ENCODE measurements at regions not wholly inside any gene's neighbourhood (a gene's known extent, or its start where the extent isn't known, plus 50 kb on each side); places are given as distances from the start of the nearest gene placed in this dataset.

GRCh38 chr2:120541553-120541932 lies 194.1 kb upstream of the GLI2 start:
- TF ChIP-seq, protein P1, sequence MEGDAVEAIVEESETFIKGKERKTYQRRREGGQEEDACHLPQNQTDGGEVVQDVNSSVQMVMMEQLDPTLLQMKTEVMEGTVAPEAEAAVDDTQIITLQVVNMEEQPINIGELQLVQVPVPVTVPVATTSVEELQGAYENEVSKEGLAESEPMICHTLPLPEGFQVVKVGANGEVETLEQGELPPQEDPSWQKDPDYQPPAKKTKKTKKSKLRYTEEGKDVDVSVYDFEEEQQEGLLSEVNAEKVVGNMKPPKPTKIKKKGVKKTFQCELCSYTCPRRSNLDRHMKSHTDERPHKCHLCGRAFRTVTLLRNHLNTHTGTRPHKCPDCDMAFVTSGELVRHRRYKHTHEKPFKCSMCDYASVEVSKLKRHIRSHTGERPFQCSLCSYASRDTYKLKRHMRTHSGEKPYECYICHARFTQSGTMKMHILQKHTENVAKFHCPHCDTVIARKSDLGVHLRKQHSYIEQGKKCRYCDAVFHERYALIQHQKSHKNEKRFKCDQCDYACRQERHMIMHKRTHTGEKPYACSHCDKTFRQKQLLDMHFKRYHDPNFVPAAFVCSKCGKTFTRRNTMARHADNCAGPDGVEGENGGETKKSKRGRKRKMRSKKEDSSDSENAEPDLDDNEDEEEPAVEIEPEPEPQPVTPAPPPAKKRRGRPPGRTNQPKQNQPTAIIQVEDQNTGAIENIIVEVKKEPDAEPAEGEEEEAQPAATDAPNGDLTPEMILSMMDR (IDR thresholded peaks at IDR 0.05): no peak
- no peak for TF ChIP-seq POLR2AphosphoS5 (IDR thresholded peaks at IDR 0.05)
- TF ChIP-seq POLR2A (IDR thresholded peaks at IDR 0.05): no peak
